SH-SY5Y (cell line): ENCODE measurements at regions not wholly inside any gene's neighbourhood (a gene's known extent, or its start where the extent isn't known, plus 50 kb on each side); places are given as distances from the start of the nearest gene placed in this dataset.

ENCODE experiments used
- GATA2 ChIP-seq: IDR thresholded peaks from 2 replicates; pipeline ENCODE4 v1.6.1; 2011; ENCODE audit warnings: mild to moderate bottlenecking, low read depth, low read length
- GATA3 ChIP-seq: IDR thresholded peaks from 2 replicates; pipeline ENCODE4 v1.6.1; 2011; ENCODE audit warnings: low read depth, mild to moderate bottlenecking, low read length, moderate library complexity

- TF ChIP-seq GATA2: no peak
- no peak for TF ChIP-seq GATA3
Measured at GRCh38 chr4:45482346-45482745, 641.5 kb downstream of the GABRG1 start.
